ENCODE measurements at regions not wholly inside any gene's neighbourhood (a gene's known extent, or its start where the extent isn't known, plus 50 kb on each side); places are given as distances from the start of the nearest gene placed in this dataset.

DNA sequence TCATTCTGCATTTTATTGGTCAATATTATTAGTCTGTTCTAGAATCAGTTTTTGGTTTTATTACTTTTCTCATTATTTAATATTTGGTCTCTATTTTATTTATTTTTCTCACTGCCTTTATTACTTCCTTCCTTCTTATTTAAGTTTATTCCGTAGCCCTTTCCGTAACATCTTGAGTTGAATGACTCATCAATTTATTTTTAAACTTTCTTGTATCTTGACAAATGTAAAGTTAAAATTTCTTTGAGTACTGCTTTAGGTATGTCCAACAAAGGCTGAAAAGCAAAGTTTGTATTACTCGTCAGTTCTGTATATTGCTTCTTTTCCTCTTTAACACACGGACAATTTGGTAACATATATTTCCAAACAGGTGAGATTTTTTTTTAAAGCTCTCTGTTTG is 192.0 kb downstream of the CD109 start:
- DNase-seq: no peak

DNA sequence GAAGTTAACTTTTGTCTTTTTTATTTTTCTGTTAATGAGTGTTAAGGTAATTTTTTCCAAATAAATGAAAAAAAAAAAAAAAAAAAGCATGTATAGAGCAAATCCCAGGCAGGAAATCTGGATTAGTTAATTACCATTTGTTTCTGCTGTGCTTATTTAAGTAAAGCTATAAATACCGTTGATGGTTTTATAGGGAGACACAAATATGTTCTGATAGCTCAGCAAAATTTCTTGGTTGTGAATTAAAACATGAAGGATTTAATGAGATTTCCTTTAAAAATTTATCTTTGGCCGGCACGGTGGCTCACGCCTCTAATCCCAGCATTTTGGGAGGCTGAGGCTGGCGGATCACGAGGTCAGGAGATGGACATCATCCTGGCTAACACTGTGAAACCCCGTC is 189.4 kb downstream of the CD109 start:
- no peak for DNase-seq

DNA sequence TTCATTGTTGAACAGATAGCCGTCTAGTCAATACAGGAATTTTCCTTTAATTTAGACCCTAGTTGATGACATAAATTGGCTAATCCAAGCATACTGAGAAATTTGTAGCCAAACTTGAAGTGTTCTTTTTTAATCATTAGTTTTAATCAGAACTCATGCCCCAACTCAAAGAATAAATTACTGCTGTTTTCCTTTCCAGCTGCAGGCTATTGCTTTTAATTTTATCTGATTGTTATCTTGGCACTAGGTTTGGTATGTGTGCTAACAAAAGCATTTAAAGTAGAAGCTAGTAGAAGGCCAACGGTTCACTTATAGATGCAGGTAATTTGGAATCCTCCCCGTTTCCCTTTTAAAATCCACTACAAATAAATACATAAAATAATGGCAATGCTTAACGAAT is 188.5 kb downstream of the CD109 start:
- DNase-seq: no peak

DNA sequence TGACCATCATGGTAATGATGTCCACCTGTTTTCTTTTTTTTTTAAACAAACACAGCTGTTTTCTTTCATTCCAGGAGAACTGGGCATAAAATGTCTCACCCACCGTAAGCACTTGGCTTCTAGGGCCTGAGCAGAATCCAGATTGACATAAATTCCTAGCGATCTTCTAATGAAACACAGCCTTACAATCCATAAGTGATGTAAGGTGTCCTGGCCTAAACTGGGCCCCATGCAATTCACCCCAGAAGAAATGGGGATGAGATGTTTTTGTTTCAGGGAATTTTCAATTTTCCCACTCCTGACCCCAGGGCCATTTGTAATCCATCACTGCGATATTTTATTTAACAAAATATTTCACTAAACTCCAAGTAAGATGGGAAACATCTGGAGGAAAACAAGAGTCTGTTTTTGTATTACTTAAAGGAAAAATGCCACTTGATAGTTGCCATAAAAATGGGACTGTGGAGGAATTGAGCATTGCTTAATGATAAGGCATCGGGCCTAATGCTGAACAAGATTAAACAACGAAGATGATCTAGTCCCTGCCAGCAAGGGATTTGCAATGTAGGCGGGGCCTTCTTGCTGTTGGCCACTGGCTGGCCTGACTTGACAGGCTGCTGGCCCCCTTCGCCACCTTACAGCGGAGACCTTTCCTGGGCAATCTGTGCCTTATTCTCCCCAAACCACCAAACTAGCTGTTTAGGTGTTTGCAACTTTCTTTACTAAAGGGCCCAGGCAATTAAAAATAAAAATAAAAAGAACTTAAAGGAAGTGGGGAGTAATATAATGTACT is 183.7 kb downstream of the CD109 start:
- DNase-seq: no peak

DNA sequence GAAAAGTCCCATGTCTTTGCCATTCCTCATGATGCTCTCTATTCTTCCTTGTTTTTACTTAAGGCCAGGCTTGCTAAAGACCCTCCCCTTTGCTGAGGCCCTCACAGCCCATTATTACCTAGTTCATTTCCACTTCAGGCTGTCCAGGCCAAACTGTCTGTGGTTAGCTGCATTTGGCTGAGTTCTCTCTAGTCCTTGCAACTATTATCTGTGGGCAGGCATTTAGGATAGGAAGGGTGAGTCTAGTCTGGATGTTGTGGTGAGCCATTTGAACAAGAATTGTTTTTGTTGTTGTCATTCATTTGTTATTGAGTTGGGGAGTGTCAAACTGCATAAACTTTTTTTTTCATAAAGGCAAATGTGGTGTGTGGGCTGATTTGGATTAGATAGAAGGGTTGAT is 182.4 kb downstream of the CD109 start:
- no peak for DNase-seq

Measured in nucleus accumbens (tissue), 56 donors.